ENCODE measurements at regions not wholly inside any gene's neighbourhood (a gene's known extent, or its start where the extent isn't known, plus 50 kb on each side); places are given as distances from the start of the nearest gene placed in this dataset.
A peak's percentile ranks its signal among the peaks of the same experiment; 100 is the strongest.
"Not testable (repeated sequence)": the region's sequence is repeated elsewhere in the genome, so short reads cannot be mapped to it uniquely, and the experiment has no call there.

DNA sequence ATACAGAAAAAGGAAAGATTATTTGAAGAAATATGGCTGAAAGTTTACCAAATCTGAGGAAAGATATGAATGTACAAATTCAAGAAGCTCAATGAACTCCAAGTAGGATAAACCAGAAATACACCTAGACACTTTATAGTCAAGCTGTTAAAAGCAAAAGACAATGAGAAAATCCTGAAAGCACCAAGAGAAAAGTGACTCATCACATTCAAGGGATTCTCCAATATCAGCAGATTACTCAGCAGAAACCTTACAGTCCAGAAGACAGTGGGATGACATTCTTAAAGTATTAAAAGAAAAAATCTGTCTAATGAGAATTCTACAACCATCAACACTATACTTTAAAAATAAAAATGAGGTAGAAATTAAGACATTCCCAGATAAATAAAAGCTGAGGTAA is 223.8 kb upstream of the ZCCHC13 start:
- no peak for DNase-seq (ENCODE audit: low spot score)

DNA sequence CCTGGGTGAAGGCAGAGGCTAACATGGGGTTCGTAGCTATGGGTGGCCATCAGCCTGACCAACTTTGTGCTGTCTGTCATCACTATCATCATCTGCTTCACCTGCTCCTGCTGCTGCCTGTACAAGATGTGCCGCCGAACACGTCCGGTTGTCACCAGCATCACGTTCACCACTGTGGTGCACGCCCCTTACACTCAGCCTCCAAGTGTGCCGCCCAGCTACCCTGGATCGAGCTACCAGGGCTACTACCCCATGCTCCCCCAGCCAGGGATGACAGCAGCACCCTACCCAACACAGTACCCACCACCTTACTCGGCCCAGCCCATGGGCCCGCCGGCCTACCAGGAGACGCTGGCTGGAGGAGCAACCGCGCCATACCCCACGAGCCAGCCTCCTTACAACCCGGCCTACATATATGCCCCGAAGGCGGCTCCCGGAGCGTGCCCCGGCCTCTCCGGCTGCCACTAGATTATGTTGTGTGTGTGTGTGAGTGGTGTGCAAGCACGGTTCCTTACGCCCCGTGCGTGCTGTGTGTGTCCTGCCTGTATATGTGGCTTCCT is 213.4 kb upstream of the XIST start:
- no peak for DNase-seq (ENCODE audit: low spot score)

DNA sequence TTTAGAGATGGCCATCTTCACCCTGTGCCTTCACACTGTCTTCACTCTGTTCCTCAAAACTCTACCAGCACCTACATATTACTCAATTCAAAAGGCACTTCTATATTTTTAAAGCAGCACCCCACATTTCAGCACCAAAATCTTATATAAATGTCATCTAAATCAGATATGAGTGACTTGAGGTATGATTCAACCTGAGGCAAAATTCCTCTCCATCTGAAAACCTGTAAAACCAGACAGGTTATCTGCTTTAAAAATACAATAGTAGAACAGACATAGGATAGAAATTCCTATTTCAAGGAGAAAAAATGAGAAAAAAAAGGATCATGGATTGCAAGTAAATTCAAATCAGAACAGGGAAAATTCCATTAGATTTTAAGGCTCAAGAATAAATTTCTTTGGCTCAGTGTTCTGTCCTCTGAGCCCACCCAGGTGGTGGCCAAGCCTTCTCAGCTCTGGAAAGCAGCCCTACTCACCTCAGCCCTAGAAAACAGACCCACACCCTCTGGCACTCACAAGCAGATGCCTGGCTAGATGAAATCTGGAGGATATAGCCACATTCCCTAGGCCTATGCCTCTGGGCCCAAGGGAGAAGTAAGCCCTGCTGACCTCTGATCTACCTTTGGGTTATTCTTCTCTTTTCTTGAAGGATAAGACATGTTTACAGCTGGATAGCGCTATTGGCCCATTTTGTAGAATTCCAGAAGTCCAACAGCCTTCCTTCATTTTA is 211.1 kb upstream of the XIST start:
- DNase-seq (ENCODE audit: low spot score) = no peak

DNA sequence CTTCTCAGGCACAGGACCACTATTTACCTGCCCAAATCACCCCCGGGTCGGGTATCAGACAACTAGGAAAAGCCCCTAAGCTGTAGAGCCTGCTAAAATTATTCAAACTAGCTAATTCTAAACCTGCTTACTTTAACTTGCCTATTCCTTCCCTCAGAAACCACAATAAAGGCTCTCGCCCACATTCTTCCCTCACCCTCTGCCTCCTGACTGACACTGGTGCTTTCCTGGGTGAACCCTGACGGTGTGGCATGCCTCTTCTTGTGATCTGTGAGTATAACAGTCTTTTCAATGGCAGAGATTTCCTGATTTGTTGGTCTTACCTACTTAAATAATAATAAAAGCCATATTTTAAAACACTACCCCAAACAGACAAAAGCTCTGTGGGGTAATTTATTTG is 209.4 kb upstream of the XIST start:
- no peak for DNase-seq (ENCODE audit: low spot score)

GRCh38 chrX:74049126-74049525 is 196.6 kb upstream of the XIST start:
- DNase-seq (ENCODE audit: low spot score) = no peak

- DNase-seq (ENCODE audit: low spot score) = not testable (repeated sequence)
These were observed 181.6 kb upstream of the XIST start for GRCh38 chrX:74034066-74034465.

- not testable (repeated sequence) for DNase-seq (ENCODE audit: low spot score)
These were observed 179.0 kb upstream of the XIST start for GRCh38 chrX:74031527-74031926.

- not testable (repeated sequence) for DNase-seq (ENCODE audit: low spot score)
These were observed 178.3 kb upstream of the XIST start for GRCh38 chrX:74030766-74031165.

- not testable (repeated sequence) for DNase-seq (ENCODE audit: low spot score)
These were observed 172.6 kb upstream of the XIST start for GRCh38 chrX:74025145-74025544.

- no peak for DNase-seq (ENCODE audit: low spot score)
These were observed 170.7 kb upstream of the XIST start for GRCh38 chrX:74023203-74023602.

DNA sequence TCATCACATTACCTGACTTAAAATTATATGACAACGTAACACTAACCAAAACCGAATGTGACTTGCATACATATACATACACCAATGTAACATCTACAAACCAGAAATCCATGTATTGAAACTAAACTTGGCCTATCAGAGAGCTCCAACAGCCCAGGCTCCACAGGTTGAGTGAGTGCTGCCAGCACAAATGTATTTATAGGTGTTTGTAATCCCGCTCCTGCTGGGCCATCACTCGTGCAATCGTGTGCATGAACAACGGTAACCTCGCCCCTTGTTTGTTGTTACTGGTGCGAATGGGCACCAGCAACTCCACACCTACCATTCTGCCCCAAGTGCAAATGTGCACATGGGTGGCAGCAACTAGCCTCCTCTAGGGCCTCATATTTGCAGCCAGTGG is 165.7 kb upstream of the XIST start:
- no peak for DNase-seq (ENCODE audit: low spot score)

- peak; percentile 67 for DNase-seq (ENCODE audit: low spot score)
These were observed 163.0 kb upstream of the XIST start for GRCh38 chrX:74015379-74016019.

GRCh38 chrX:74009041-74009440 is 156.5 kb upstream of the XIST start:
- DNase-seq (ENCODE audit: low spot score) = no peak

DNA sequence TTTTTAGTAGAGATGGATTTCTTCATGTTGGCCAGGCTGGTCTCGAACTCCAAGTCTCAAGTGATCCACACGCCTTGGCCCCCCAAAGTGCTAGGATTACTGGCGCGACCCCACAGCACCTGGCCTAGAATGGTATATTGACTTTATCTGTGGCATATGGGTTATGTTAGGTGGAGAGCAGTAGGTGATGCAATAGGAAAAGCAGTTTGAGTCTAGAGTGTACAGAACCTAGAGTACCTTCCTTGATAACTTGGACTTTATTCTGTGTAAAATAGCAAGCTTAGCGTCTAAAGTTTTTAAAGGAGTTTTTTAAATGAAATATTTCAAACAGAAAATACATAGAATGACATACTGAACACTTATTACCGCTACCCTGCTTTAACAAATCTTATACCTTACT is 139.5 kb upstream of the XIST start:
- DNase-seq (ENCODE audit: low spot score) = no peak

GRCh38 chrX:73987166-73987565 is 134.7 kb upstream of the XIST start:
- no peak for DNase-seq (ENCODE audit: low spot score)

DNA sequence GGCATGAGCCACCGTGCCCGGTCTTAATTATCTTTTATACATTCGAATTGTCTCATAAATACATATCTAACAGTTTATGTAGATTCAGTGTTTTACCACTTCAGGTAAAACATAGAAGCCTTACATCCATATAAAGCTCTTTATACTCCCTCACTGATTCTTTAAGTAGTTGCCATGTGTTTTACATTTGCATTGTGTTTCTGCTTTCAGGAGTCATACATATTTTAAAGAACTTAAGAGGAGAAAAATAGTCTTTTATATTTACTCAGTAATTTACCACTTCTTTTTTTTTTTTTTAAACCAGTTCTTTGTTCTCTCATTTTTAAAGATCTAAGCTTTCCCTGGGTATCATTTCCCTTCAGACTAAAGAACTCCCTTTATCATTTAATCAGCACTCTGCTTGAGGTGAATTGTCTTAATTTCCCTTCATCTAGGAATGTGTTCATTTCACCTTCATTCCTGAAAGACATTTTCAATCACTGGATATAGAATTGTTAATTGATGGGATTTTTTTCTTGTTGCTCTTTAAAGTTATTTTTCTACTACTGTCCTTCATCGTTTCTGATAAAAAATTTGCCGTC is 127.1 kb upstream of the XIST start:
- DNase-seq (ENCODE audit: low spot score) = no peak

DNA sequence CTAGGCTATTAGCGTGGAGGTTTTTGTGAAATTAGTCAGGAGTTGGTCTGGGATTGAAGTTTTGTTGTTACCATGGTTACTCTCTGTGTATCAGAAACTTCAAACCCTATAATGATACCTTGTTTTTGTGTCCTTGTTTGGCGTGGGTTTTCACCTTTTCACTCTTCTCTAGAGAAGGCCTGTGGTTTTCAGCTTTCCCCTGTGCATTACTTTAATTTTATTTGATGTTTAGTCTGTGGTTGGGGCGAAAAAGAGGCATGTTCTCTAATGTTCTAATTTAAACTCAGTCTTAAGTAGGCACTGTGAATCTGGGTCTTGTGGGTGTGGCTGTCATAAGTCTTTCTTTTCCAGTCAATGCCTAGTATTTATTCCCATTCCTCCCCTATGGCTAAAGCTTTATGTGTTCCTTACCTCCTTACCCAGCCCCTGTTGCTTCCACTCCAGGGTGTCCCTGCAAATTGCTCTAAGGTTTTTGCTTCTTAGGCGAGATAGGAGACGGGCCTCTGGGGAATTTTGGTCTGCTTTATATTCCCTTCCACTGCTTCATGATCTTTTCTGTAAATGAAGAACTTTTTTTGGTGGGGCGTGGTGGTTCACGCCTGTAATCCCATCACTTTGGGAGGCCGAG is 125.1 kb upstream of the XIST start:
- no peak for DNase-seq (ENCODE audit: low spot score)

DNA sequence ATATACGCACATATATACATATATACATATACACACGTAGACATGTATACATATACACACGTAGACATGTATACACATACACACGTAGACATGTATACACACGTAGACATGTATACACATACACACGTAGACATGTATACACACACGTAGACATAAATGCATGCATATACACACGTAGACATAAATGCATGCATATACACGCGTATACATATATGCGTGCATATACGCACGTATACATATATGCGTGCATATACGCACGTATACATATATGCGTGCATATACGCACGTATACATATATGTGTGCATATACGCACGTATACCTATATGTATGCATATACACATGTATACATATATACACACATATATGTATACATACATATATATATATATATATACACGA is 114.9 kb upstream of the XIST start:
- DNase-seq (ENCODE audit: low spot score) = not testable (repeated sequence)

DNA sequence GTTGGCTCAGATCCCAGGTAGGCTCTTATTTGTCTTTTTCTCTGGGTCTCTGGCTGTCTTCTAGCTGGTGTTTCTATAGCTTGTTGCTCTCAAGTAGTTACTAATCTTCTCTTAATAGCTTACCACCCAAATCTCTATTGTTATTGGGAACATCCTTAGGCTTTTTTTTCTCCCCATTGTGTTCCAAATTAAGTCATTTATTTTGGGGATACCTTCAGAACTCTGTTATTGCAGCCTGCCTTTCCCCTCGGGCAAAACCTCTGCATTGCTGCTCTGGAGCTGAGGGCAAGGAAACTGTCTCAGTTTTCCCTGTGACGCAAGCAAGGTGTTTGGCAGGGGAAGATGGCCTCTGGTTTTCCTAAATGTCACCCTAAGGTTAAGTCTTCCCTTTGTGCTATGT is 113.3 kb upstream of the XIST start:
- DNase-seq (ENCODE audit: low spot score) = no peak

- DNase-seq (ENCODE audit: low spot score) = no peak
These were observed 112.1 kb upstream of the XIST start for GRCh38 chrX:73964579-73964978.

GRCh38 chrX:73963682-73964081 is 111.2 kb upstream of the XIST start:
- DNase-seq (ENCODE audit: low spot score) = no peak

DNA sequence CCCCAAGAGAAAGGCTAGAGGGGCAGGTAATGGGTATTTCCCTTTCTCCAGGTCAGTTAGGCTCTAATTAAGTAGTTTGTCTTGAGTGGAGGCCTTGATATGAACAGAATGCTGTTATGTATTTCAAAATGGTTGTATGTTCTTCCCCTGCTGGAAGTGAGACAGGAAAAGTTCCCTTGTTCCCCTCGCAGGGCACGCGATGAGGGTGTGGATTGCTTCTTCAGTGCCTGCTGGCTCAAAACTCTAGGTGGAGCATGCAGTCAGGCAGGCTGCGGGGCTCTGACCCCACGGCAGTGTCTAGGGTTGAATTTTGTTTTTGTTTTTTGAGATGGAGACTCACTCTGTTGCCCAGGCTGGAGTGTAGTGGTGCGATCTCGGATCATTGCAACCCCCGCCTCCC is 110.4 kb upstream of the XIST start:
- no peak for DNase-seq (ENCODE audit: low spot score)

GRCh38 chrX:73961867-73962266 is 109.4 kb upstream of the XIST start:
- not testable (repeated sequence) for DNase-seq (ENCODE audit: low spot score)
